KMS-11 (cell line): ENCODE measurements at regions not wholly inside any gene's neighbourhood (a gene's known extent, or its start where the extent isn't known, plus 50 kb on each side); places are given as distances from the start of the nearest gene placed in this dataset.
"Not testable (repeated sequence)": the region's sequence is repeated elsewhere in the genome, so short reads cannot be mapped to it uniquely, and the experiment has no call there.

ENCODE experiments used
- H2AFZ ChIP-seq: fragments of 200-600 bp; sonication (generic); 2 replicates; pipeline ENCODE4 v1.6.1; 2016; ENCODE audit warnings: antibody characterized with exemption, mixed run types, low read depth
- H3K27ac ChIP-seq: fragments of 200-600 bp; sonication (generic); 2 replicates; pipeline ENCODE4 v1.6.1; 2016; ENCODE audit warnings: mild to moderate bottlenecking, mixed run types
- H3K27me3 ChIP-seq: fragments of 200-600 bp; sonication (generic); 2 replicates; pipeline ENCODE4 v1.6.1; 2017; ENCODE audit warnings: mild to moderate bottlenecking, low read depth, mixed run types, moderate library complexity; ENCODE audit not compliant: insufficient read depth
- H3K36me3 ChIP-seq: fragments of 200-600 bp; sonication (generic); 2 replicates; pipeline ENCODE4 v1.6.1; 2017; ENCODE audit warnings: mild to moderate bottlenecking, mixed run types; ENCODE audit not compliant: insufficient read depth
- H3K4me1 ChIP-seq: fragments of 200-600 bp; sonication (generic); 2 replicates; pipeline ENCODE4 v1.6.1; 2016; ENCODE audit warnings: mild to moderate bottlenecking, low read depth, mixed run types; ENCODE audit not compliant: poor library complexity, severe bottlenecking
- H3K4me2 ChIP-seq: fragments of 200-600 bp; sonication (generic); 2 replicates; pipeline ENCODE4 v1.7.0; 2016; ENCODE audit warnings: mild to moderate bottlenecking, mixed run types
- H3K4me3 ChIP-seq: fragments of 200-600 bp; sonication (generic); IDR thresholded peaks from 2 replicates; pipeline ENCODE4 v1.6.1; 2017; ENCODE audit warnings: low read depth, low read length, mixed read lengths; ENCODE audit not compliant: insufficient read depth
- H3K79me2 ChIP-seq: fragments of 200-600 bp; sonication (generic); 2 replicates; pipeline ENCODE4 v1.6.1; 2016; ENCODE audit warnings: low read depth, mixed run types; ENCODE audit not compliant: insufficient read depth
- H3K9ac ChIP-seq: fragments of 200-600 bp; sonication (generic); 2 replicates; pipeline ENCODE4 v1.6.1; 2016; ENCODE audit warnings: mild to moderate bottlenecking, mixed run types
- H4K20me1 ChIP-seq: fragments of 200-600 bp; sonication (generic); 2 replicates; pipeline ENCODE4 v1.6.1; 2016; ENCODE audit warnings: mild to moderate bottlenecking, mixed run types; ENCODE audit not compliant: insufficient read depth
- CTCF ChIP-seq: fragments of 200-600 bp; sonication (generic); conservative IDR thresholded peaks from 2 replicates; pipeline ENCODE4 v1.6.1; 2017; ENCODE audit warnings: low read depth, mild to moderate bottlenecking, antibody characterized with exemption, low read length, moderate library complexity, mixed read lengths

DNA sequence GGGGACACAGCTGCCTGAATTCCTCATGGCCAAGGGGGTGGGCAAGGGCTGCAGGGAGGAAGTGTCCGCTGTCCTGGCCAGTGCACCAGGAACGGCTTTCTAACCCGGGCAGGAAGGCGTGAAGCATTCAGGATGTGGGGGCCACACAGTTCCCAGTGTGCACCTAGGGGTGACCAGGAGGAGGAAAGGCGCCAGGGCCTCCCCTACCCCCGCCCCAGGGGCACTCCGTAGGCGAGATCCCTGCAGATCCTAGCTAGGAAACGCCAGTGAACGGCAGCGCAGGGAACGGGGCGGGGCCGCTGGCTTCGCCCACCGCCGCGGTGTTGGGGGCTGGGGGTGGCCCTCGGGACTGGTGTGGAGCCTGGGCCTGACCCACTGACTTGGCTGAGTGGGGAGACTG lies 199.6 kb downstream of the USP22 start:
- not testable (repeated sequence) for H4K20me1 ChIP-seq, H3K4me1 ChIP-seq, H3K36me3 ChIP-seq, H3K27me3 ChIP-seq, H3K9ac ChIP-seq, H3K4me2 ChIP-seq, H3K79me2 ChIP-seq, H3K27ac ChIP-seq, H2AFZ ChIP-seq, H3K4me3 ChIP-seq

DNA sequence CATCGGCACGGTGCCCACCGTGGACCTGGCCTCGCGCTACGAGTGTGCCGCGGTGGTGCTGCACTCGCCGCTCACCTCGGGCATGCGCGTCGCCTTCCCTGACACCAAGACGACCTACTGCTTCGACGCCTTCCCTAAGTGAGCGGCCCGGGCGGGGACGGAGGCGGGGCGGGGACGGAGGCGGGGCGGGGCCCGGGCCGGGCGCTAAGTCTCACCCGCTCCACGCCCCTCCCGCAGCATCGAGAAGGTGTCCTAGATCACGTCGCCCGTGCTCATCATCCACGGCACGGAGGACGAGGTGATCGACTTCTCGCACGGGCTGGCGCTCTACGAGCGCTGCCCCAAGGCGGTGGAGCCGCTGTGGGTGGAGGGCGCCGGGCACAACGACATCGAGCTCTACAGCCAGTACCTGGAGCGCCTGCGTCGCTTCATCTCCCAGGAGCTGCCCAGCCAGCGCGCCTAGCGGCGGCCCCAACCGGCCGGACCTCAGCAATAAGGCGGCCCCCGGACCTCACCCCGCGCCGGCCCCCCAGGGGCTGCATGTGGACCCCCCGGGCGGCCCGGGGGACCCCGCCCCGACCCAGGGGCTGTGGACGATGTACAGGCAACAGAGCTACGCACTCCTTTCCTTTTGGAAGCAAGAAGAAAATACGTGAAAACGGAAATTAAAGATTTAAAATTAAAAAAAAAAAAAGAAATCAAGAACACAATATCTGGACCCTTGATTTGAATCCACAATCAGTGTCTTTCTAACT lies 198.8 kb downstream of the USP22 start:
- H3K4me2 ChIP-seq, H3K36me3 ChIP-seq, H3K4me3 ChIP-seq, H2AFZ ChIP-seq, H3K4me1 ChIP-seq, H4K20me1 ChIP-seq, H3K27ac ChIP-seq, H3K79me2 ChIP-seq, H3K27me3 ChIP-seq, H3K9ac ChIP-seq: not testable (repeated sequence)

DNA sequence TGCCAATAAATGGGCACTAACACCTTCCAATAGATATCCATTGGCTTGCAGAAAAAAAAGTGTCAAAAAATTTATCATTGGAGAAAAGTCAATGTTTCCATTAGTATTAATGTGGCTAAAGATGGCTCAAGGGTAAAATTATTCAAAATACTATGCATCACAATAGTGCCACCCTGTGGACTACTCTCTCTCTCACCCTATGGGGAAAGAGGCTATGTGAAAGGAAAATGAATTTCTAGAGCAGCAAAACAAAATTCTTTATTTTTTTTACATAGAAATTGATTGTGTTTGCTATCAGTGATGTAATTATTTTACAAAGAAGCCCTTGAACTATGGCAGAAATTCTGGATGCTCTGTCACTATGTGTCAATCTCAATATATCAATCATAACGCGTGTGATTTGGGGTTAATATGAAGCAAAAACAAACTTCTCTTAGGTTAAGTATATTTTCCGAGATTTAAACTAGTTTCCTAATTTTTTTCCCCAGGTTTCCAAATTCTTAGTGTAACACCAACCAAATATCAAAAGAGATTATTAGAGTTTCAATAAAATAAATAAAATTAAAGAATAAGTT lies 193.9 kb downstream of the USP22 start:
- H3K27me3 ChIP-seq, H2AFZ ChIP-seq: not testable (repeated sequence)

DNA sequence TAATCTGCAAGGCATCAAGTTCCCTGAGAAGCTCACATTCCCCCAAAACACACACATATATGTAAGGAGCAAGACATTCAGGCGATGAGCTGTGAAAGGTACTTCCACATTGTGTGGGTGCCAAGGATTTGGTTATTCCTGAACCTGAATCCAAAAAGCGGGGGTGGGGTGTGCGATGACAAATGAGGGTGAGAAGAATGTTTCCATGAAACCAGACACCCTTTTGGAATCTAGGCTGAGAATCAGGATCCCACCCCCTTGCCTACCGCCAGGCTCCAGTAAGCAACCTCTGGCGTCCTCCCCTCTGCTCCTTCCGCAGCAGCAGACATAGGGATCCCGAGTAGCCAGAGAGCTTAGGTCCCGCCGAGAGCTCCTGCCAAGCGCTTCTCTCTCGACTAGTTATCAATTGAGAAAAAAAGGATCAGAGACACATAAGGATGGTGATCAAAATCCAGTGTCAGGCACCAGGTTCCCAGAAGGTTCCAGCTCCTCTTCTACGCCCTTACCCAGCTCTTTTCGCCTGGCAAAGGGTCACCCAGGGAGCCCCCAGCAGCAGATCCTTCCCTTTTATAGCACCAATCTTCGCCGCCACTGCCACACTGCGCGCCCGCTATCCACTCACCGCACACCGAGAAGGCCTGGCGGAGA lies 191.1 kb downstream of the USP22 start:
- not testable (repeated sequence) for H3K4me2 ChIP-seq, H3K4me3 ChIP-seq, H3K27ac ChIP-seq, H3K4me1 ChIP-seq, H3K79me2 ChIP-seq, H2AFZ ChIP-seq, H3K9ac ChIP-seq, H3K27me3 ChIP-seq, H4K20me1 ChIP-seq, H3K36me3 ChIP-seq

More for the DNA sequence above, 193.9 kb downstream of the USP22 start:
- H3K27ac ChIP-seq, H3K4me3 ChIP-seq, H3K79me2 ChIP-seq, H3K4me2 ChIP-seq, H3K4me1 ChIP-seq, H3K36me3 ChIP-seq, H4K20me1 ChIP-seq, H3K9ac ChIP-seq: not testable (repeated sequence)
- peak; percentile 31; the same call in 1 of the 2 replicates for TF ChIP-seq CTCF

GRCh38 chr17:20852239-20852989 lies 190.4 kb downstream of the USP22 start:
- H3K4me3 ChIP-seq: no peak overlapping the region

More at GRCh38 chr17:20852239-20852989, 190.4 kb downstream of the USP22 start:
- H3K9ac ChIP-seq: no peak overlapping the region
- H3K36me3 ChIP-seq: no peaks in the 10 kb centered on the region
- H3K27me3 ChIP-seq: no peaks in the 10 kb centered on the region
- TF ChIP-seq CTCF: no peak
- H2AFZ ChIP-seq: no peak overlapping the region
- H4K20me1 ChIP-seq: no peaks in the 10 kb centered on the region
- H3K4me2 ChIP-seq: no peak overlapping the region
- H3K79me2 ChIP-seq: no peaks in the 10 kb centered on the region
- no peaks in the 10 kb centered on the region for H3K4me1 ChIP-seq
- H3K27ac ChIP-seq: no peak overlapping the region
